ENCODE measurements at regions not wholly inside any gene's neighbourhood (a gene's known extent, or its start where the extent isn't known, plus 50 kb on each side); places are given as distances from the start of the nearest gene placed in this dataset.

GRCh38 chr12:76706101-76706500 lies 57.8 kb upstream of the ZDHHC17 start:
- TF ChIP-seq EP300 (IDR thresholded peaks at IDR 0.05), result no peak
- TF ChIP-seq, protein P1, sequence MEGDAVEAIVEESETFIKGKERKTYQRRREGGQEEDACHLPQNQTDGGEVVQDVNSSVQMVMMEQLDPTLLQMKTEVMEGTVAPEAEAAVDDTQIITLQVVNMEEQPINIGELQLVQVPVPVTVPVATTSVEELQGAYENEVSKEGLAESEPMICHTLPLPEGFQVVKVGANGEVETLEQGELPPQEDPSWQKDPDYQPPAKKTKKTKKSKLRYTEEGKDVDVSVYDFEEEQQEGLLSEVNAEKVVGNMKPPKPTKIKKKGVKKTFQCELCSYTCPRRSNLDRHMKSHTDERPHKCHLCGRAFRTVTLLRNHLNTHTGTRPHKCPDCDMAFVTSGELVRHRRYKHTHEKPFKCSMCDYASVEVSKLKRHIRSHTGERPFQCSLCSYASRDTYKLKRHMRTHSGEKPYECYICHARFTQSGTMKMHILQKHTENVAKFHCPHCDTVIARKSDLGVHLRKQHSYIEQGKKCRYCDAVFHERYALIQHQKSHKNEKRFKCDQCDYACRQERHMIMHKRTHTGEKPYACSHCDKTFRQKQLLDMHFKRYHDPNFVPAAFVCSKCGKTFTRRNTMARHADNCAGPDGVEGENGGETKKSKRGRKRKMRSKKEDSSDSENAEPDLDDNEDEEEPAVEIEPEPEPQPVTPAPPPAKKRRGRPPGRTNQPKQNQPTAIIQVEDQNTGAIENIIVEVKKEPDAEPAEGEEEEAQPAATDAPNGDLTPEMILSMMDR (IDR thresholded peaks at IDR 0.05), result no peak
- no peak for TF ChIP-seq POLR2A (IDR thresholded peaks at IDR 0.05)
